ENCODE measurements at regions not wholly inside any gene's neighbourhood (a gene's known extent, or its start where the extent isn't known, plus 50 kb on each side); places are given as distances from the start of the nearest gene placed in this dataset.

DNA sequence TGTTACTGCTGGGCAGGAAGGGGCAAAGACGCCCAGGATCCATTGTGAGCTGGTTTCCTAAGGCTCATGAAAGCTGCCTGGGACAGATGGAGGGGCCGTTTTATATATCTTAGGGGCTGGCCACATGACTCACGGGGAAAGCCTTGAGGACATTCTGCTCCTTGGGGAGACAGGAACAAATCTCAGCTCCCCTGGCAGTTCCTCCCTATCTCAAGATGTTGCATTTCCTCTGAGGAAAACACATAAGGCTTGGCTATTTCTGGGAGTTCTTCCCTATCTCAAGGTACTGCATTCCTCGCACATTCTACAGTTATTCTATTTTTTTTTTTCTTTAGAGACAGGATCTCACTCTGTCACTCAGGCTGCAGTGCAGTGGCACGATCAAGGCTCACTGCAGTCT, 804.6 kb upstream of the TENM3 start:
- Histone ChIP-seq H3K4me1 (ENCODE audit: low read depth, poor library complexity, severe bottlenecking) (peaks cover 4% of the 10 kb centered on the region), H3K27me3 (ENCODE audit: insufficient read depth, low read depth) (no peaks in the 10 kb centered on the region), H3K79me2 (ENCODE audit: insufficient read depth, low read depth) (no peaks in the 10 kb centered on the region), H3K9ac (no peak overlapping the region), H3K27ac (no peak overlapping the region), H3K4me2 (no peak overlapping the region), H2AFZ (ENCODE audit: low read depth) (no peak overlapping the region), H4K20me1 (ENCODE audit: insufficient read depth) (no peaks in the 10 kb centered on the region), H3K36me3 (ENCODE audit: insufficient read depth) (no peaks in the 10 kb centered on the region), H3K4me3 (IDR thresholded peaks at IDR 0.05; ENCODE audit: insufficient read depth, low read depth, low read length) (no peak overlapping the region)
- TF ChIP-seq, protein P1, sequence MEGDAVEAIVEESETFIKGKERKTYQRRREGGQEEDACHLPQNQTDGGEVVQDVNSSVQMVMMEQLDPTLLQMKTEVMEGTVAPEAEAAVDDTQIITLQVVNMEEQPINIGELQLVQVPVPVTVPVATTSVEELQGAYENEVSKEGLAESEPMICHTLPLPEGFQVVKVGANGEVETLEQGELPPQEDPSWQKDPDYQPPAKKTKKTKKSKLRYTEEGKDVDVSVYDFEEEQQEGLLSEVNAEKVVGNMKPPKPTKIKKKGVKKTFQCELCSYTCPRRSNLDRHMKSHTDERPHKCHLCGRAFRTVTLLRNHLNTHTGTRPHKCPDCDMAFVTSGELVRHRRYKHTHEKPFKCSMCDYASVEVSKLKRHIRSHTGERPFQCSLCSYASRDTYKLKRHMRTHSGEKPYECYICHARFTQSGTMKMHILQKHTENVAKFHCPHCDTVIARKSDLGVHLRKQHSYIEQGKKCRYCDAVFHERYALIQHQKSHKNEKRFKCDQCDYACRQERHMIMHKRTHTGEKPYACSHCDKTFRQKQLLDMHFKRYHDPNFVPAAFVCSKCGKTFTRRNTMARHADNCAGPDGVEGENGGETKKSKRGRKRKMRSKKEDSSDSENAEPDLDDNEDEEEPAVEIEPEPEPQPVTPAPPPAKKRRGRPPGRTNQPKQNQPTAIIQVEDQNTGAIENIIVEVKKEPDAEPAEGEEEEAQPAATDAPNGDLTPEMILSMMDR (conservative IDR thresholded peaks at IDR 0.05; ENCODE audit: low read depth, low read length): no peak

DNA sequence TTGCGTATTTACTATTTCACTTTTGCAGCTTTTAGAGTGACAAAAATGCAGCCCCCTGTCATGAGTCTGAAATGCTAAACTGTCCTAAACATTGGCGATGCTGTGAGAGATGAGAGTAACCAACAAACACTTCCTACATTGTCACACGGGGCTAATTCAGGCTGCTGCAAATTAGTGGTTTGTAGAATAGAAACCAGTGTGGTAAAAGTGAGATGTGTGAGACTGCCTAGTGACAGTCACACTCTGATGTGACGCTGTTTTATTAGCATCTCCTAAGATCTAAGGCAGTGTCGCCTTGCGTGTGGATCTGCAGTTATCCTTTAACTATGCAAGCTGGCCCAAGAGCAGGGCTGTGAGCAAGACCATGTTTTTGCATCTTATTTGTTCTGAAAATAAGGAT, 800.2 kb upstream of the TENM3 start:
- Histone ChIP-seq H3K4me2 (no peak overlapping the region), H3K4me1 (ENCODE audit: low read depth, poor library complexity, severe bottlenecking) (peaks cover 4% of the 10 kb centered on the region), H3K4me3 (IDR thresholded peaks at IDR 0.05; ENCODE audit: insufficient read depth, low read depth, low read length) (no peak overlapping the region), H3K36me3 (ENCODE audit: insufficient read depth) (no peaks in the 10 kb centered on the region), H4K20me1 (ENCODE audit: insufficient read depth) (no peaks in the 10 kb centered on the region), H3K79me2 (ENCODE audit: insufficient read depth, low read depth) (no peaks in the 10 kb centered on the region), H2AFZ (ENCODE audit: low read depth) (no peak overlapping the region), H3K27ac (no peak overlapping the region), H3K9ac (no peak overlapping the region), H3K27me3 (ENCODE audit: insufficient read depth, low read depth) (no peaks in the 10 kb centered on the region)
- TF ChIP-seq, protein P1 (conservative IDR thresholded peaks at IDR 0.05; ENCODE audit: low read depth, low read length): no peak

DNA sequence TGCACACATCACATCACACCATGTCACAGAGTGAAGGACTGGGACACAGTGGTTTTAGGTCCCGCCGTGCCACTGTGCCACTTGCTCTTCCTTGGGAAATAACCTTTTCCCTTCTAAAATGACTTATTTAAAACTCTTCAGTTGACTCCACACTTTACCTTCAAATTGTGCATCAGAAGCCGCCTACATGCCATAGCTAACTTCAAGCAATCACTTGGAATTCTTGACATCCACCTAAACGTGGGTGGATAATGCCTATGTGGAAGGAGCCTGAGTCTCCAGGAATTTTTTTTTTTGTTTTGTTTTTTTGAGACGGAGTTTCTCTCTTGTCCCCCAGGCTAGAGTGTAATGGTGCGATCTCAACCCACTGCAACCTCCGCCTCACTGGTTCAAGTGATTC, 777.4 kb upstream of the TENM3 start:
- no peaks in the 10 kb centered on the region for H4K20me1 ChIP-seq (ENCODE audit: insufficient read depth)
- no peak overlapping the region for H3K27ac ChIP-seq
- H3K9ac ChIP-seq: no peak overlapping the region
- TF ChIP-seq, protein P1 (conservative IDR thresholded peaks at IDR 0.05; ENCODE audit: low read depth, low read length): no peak
- no peaks in the 10 kb centered on the region for H3K4me1 ChIP-seq (ENCODE audit: low read depth, poor library complexity, severe bottlenecking)
- no peaks in the 10 kb centered on the region for H3K27me3 ChIP-seq (ENCODE audit: insufficient read depth, low read depth)
- no peaks in the 10 kb centered on the region for H3K79me2 ChIP-seq (ENCODE audit: insufficient read depth, low read depth)
- H3K36me3 ChIP-seq (ENCODE audit: insufficient read depth): no peaks in the 10 kb centered on the region
- H3K4me2 ChIP-seq: no peak overlapping the region
- no peak overlapping the region for H3K4me3 ChIP-seq (IDR thresholded peaks at IDR 0.05; ENCODE audit: insufficient read depth, low read depth, low read length)
- H2AFZ ChIP-seq (ENCODE audit: low read depth): no peak overlapping the region

- no peaks in the 10 kb centered on the region for H4K20me1 ChIP-seq (ENCODE audit: insufficient read depth)
- no peaks in the 10 kb centered on the region for H3K27me3 ChIP-seq (ENCODE audit: insufficient read depth, low read depth)
- TF ChIP-seq, protein P1 (conservative IDR thresholded peaks at IDR 0.05; ENCODE audit: low read depth, low read length): no peak
Observed at GRCh38 chr4:181468451-181468850, 774.8 kb upstream of the TENM3 start.

More at GRCh38 chr4:181468451-181468850, 774.8 kb upstream of the TENM3 start:
- H3K36me3 ChIP-seq (ENCODE audit: insufficient read depth): no peaks in the 10 kb centered on the region
- H2AFZ ChIP-seq (ENCODE audit: low read depth): no peak overlapping the region
- H3K4me2 ChIP-seq: no peak overlapping the region
- no peaks in the 10 kb centered on the region for H3K79me2 ChIP-seq (ENCODE audit: insufficient read depth, low read depth)
- no peaks in the 10 kb centered on the region for H3K4me1 ChIP-seq (ENCODE audit: low read depth, poor library complexity, severe bottlenecking)
- no peak overlapping the region for H3K27ac ChIP-seq
- no peak overlapping the region for H3K9ac ChIP-seq
- no peak overlapping the region for H3K4me3 ChIP-seq (IDR thresholded peaks at IDR 0.05; ENCODE audit: insufficient read depth, low read depth, low read length)

All from KMS-11 (cell line).